ENCODE measurements at regions not wholly inside any gene's neighbourhood (a gene's known extent, or its start where the extent isn't known, plus 50 kb on each side); places are given as distances from the start of the nearest gene placed in this dataset.

- TF ChIP-seq CTCF (IDR thresholded peaks at IDR 0.05; ENCODE audit: insufficient read depth, low read length, poor library complexity, severe bottlenecking): no peak
- no peaks in the 10 kb centered on the region for H3K36me3 ChIP-seq (ENCODE audit: control insufficient read depth, insufficient read depth, low read length)
- no peaks in the 10 kb centered on the region for H3K27me3 ChIP-seq (replicated peaks; ENCODE audit: control insufficient read depth, insufficient read depth, low read length)
- no peak overlapping the region for H3K4me3 ChIP-seq (replicated peaks; ENCODE audit: low read depth, low read length)
- DNase-seq (ENCODE audit: extremely low read depth, insufficient read length): no peak
Observed at GRCh38 chr21:20396798-20397197, 601.4 kb upstream of the NCAM2 start.

GRCh38 chr21:20404915-20405314, 593.3 kb upstream of the NCAM2 start:
- no peak for DNase-seq (ENCODE audit: extremely low read depth, insufficient read length)
- TF ChIP-seq CTCF (IDR thresholded peaks at IDR 0.05; ENCODE audit: insufficient read depth, low read length, poor library complexity, severe bottlenecking): no peak
- Histone ChIP-seq H3K36me3 (ENCODE audit: control insufficient read depth, insufficient read depth, low read length) (no peaks in the 10 kb centered on the region), H3K27me3 (replicated peaks; ENCODE audit: control insufficient read depth, insufficient read depth, low read length) (no peaks in the 10 kb centered on the region), H3K4me3 (replicated peaks; ENCODE audit: low read depth, low read length) (no peak overlapping the region)

GRCh38 chr21:20418353-20418752, 579.9 kb upstream of the NCAM2 start:
- no peak for DNase-seq (ENCODE audit: extremely low read depth, insufficient read length)
- H3K27me3 ChIP-seq (replicated peaks; ENCODE audit: control insufficient read depth, insufficient read depth, low read length): no peaks in the 10 kb centered on the region
- no peaks in the 10 kb centered on the region for H3K36me3 ChIP-seq (ENCODE audit: control insufficient read depth, insufficient read depth, low read length)
- H3K4me3 ChIP-seq (replicated peaks; ENCODE audit: low read depth, low read length): no peak overlapping the region
- no peak for TF ChIP-seq CTCF (IDR thresholded peaks at IDR 0.05; ENCODE audit: insufficient read depth, low read length, poor library complexity, severe bottlenecking)

GRCh38 chr21:20419772-20420171, 578.4 kb upstream of the NCAM2 start:
- Histone ChIP-seq H3K4me3 (replicated peaks; ENCODE audit: low read depth, low read length) (no peak overlapping the region), H3K27me3 (replicated peaks; ENCODE audit: control insufficient read depth, insufficient read depth, low read length) (no peaks in the 10 kb centered on the region), H3K36me3 (ENCODE audit: control insufficient read depth, insufficient read depth, low read length) (no peaks in the 10 kb centered on the region)
- no peak for TF ChIP-seq CTCF (IDR thresholded peaks at IDR 0.05; ENCODE audit: insufficient read depth, low read length, poor library complexity, severe bottlenecking)
- no peak for DNase-seq (ENCODE audit: extremely low read depth, insufficient read length)

- no peak for DNase-seq (ENCODE audit: extremely low read depth, insufficient read length)
- no peak for TF ChIP-seq CTCF (IDR thresholded peaks at IDR 0.05; ENCODE audit: insufficient read depth, low read length, poor library complexity, severe bottlenecking)
- no peaks in the 10 kb centered on the region for H3K27me3 ChIP-seq (replicated peaks; ENCODE audit: control insufficient read depth, insufficient read depth, low read length)
- no peak overlapping the region for H3K4me3 ChIP-seq (replicated peaks; ENCODE audit: low read depth, low read length)
- no peaks in the 10 kb centered on the region for H3K36me3 ChIP-seq (ENCODE audit: control insufficient read depth, insufficient read depth, low read length)
Observed at GRCh38 chr21:20424943-20425342, 573.3 kb upstream of the NCAM2 start.

- no peak for TF ChIP-seq CTCF (IDR thresholded peaks at IDR 0.05; ENCODE audit: insufficient read depth, low read length, poor library complexity, severe bottlenecking)
- no peak overlapping the region for H3K4me3 ChIP-seq (replicated peaks; ENCODE audit: low read depth, low read length)
- no peaks in the 10 kb centered on the region for H3K27me3 ChIP-seq (replicated peaks; ENCODE audit: control insufficient read depth, insufficient read depth, low read length)
- no peaks in the 10 kb centered on the region for H3K36me3 ChIP-seq (ENCODE audit: control insufficient read depth, insufficient read depth, low read length)
- no peak for DNase-seq (ENCODE audit: extremely low read depth, insufficient read length)
Observed at GRCh38 chr21:20425856-20426255, 572.4 kb upstream of the NCAM2 start.

All from GM06990 (cell line).